ENCODE measurements at regions not wholly inside any gene's neighbourhood (a gene's known extent, or its start where the extent isn't known, plus 50 kb on each side); places are given as distances from the start of the nearest gene placed in this dataset.

DNA sequence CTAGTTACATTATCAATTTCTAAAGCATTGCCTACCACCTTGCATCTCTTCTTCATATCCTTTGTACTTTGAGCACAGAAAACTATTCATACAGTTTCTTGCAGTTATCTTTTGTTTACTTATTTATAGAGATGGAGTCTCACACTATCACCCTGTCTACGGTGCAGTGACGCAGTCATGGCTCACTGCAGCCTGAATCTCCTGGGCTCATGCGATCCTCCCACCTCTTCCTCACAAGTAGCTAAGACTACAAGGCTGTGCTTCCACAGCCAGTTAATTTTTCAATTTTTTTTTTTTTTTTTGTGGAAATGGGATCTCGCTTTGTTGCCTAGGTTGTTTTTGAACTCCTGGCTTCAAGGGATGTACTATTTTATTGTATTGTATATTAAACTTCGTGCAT is 158.0 kb downstream of the TTC6 start:
- TF ChIP-seq, protein P1, sequence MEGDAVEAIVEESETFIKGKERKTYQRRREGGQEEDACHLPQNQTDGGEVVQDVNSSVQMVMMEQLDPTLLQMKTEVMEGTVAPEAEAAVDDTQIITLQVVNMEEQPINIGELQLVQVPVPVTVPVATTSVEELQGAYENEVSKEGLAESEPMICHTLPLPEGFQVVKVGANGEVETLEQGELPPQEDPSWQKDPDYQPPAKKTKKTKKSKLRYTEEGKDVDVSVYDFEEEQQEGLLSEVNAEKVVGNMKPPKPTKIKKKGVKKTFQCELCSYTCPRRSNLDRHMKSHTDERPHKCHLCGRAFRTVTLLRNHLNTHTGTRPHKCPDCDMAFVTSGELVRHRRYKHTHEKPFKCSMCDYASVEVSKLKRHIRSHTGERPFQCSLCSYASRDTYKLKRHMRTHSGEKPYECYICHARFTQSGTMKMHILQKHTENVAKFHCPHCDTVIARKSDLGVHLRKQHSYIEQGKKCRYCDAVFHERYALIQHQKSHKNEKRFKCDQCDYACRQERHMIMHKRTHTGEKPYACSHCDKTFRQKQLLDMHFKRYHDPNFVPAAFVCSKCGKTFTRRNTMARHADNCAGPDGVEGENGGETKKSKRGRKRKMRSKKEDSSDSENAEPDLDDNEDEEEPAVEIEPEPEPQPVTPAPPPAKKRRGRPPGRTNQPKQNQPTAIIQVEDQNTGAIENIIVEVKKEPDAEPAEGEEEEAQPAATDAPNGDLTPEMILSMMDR (IDR thresholded peaks at IDR 0.05), result no peak

DNA sequence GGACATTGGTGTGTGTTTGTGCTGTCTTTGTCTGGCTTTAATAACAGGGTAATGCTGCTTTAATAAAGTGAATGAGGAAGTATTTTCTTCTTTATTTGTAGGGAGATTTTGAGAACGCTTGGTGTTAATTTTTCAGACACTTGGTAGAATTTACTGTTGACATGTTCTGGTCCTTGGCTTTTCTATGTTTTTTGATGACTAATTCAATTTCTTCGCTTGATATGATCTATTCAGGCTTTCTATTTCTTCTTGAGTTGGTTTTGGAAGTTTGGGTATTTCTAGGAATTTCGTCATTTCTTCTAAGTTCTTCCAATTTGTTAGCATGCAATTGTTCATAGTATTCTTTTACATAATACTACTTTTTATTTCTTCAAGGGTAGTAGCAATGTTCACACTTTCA is 167.8 kb downstream of the TTC6 start:
- TF ChIP-seq, protein P1 (IDR thresholded peaks at IDR 0.05), result no peak

DNA sequence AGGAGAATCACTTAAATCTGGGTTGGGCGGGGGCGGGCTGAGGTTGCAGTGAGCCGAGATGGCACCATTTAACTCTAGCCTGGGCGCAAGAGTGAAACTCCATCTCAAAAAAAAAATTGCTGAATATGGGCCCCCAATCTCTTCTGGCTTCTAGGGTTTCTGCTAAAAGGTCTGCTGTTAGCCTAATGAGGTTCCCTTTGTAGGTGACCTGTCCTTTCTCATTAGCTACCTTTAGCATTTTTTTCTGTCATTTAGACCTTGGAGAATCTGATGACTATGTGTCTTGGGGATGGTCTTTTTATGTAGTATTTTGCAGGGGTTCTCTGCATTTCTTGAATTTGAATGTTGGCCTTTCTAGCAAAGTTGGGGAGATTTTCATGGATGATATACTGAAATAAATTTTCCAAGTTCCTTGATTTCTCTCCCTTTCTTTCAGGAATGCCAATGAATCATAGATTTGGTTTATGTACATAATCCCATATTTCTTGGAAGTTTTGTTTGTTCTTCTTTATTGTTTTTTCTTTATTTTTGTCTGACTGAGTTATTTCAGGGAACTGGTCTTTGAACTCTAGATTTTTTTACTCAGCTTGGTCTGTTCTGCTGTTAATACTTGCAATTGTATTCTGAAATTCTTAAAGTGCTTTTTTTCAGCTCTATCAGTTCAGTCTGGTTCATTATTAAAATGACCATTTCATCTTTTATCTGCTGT is 181.5 kb downstream of the TTC6 start:
- TF ChIP-seq, protein P1 (IDR thresholded peaks at IDR 0.05), result no peak

DNA sequence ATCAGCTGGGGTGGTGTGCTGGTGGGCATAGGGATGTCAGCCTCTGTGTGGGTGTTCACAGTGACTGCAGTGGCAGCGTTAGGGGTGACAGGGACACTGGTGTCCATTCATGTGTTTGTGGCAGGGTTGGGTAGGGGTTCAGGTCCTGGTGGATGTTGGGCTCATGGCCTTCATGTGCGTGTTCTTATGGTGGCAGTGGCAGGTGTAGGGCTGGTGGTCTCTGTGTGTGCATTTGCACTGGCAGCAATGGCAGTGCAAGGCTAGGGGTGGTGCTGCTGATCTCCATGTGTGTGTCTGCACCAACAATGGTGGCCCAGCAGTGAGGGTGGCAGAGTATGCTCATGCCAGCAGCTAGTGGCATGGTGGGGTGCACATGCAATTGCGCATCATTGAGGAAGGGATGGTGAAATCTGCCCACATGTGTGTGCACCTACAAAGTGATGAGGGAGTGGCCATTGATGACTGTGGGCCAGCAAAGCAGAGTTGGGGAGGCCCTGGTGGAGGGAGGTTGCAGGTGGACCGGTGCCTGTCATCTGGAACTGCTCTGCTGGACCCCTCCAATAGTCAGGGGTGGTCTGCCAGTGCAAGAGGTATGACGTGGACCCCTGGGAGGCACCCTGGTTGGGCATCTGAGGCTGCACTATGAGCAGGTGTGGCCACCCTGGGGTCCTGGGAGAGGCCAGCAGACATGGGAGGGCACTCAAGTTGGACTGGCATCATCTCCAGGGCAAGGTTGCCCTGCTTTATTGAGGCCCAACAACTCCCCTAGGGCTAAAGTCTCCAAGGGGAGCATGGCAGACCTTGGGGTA is 182.9 kb downstream of the TTC6 start:
- TF ChIP-seq, protein P1 (IDR thresholded peaks at IDR 0.05), result no peak

DNA sequence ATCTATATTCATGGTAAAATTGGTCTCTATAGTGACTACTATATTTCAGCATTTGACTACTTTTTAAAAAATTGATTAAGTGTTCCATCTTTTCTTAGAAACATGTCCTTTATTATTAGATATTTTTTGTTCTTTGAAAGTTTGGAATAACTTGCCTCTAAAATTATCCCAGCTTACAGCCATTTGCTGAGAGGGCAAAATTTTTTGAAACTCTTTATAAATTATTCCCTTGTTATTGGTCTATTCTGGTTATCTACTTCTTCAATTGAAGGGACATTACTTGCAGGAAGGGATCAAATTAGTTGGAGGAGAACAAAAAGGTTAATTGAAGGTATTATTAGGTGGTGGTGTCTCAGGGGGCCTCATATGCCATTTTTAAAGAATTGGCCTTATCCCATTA is 184.1 kb downstream of the TTC6 start:
- TF ChIP-seq, protein P1 (IDR thresholded peaks at IDR 0.05), result no peak

DNA sequence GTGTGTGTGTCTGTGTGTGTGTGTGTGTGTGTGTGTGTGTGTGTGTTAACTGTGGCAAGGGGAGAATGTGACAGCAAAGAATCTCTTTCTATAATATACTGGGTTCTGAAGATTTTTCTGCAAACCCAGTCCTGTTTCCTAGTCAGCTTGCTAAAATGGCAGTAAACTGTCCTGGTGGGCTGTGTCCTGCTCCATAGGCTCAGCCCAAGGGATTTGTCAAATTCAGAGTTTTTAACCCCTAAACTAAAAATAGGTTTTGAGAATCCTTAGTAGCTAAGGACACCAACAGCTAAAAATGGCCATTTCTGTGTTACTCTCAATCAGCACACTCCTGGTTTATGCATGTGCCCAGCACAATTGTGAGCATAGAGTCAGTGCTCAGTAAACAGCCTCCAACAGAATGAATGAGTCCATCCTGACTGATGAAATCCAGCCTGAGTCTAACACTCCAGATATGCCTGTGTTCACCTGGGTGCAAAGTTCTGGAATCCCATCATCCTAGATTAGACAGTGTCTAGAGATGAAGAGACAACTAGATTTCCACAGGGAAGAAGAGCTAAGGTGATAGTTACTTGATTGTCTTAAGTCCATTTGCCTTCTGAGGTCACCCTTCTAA is 192.6 kb downstream of the TTC6 start:
- TF ChIP-seq, protein P1 (IDR thresholded peaks at IDR 0.05), result no peak

DNA sequence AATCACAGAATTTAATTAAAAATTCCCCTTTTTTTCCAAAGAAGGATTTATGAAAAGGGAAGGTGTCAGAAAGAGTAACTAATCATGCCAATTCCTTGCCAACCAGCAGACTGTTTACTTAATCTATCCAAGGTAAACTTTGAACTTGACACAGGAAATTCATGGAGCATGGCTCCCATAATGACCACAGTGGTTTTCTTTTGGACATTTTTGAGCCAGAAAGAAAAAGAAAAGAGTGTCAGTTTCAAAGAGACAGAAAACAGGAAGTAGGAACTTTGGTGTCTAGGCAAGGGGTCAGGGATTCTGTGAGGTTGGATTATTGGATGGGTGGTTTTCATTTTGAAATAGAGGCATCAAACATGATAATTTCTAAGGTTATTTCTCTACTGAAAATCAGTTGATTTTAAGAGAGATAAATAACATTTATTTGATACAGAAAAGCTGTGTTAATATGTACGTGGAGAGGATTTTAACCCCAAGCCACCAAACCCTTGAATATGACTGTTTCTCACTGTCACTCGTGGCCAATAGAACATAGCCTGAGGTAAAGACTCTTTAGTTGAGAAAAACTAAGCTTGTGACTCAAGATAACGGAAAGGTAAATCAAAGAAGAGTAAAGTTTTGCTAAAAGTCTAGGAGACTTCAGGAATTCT is 196.1 kb downstream of the TTC6 start:
- TF ChIP-seq, protein P1 (IDR thresholded peaks at IDR 0.05), result no peak

Measured in LNCAP (cell line).